ENCODE measurements at regions not wholly inside any gene's neighbourhood (a gene's known extent, or its start where the extent isn't known, plus 50 kb on each side); places are given as distances from the start of the nearest gene placed in this dataset.
"Not testable (repeated sequence)": the region's sequence is repeated elsewhere in the genome, so short reads cannot be mapped to it uniquely, and the experiment has no call there.

DNA sequence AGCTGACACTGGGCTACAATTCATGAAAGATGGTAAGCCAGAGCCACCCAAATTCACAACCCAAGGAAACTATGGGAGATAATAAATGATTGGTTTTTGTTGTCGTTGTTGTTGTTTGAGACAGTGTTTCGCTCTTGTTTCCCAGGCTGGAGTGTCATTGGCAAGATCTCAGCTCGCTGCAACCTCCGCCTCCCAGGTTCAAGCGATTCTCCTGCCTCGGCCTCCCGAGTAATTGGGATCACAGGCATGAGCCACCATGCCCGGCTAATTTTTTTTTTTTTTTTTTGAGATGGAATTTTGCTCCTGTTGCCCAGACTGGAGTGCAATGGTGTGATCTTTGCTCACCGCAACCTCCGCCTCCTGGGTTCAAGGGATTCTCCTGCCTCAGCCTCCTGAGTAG is 65.9 kb upstream of the METTL9 start:
- DNase-seq (ENCODE audit: low read depth, low spot score), result not testable (repeated sequence)

DNA sequence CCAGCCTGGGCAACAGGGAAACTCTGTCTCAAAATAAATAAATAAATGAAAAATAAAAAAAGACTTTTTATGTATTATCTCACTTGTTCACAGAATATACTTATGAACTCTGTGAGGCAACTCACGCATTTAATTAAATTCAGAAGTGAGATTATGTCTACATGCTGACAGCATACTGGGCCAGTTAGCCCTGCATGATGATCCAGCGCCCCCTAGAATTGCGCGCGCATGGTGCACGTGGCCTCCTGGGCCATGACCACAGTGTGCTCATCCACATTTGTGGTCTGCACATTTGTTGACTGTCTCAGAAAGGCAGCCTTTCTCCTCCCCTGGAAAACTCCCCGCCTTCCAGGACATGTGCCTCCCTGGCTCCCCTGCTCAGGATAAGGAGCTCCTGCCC is 64.8 kb upstream of the METTL9 start:
- DNase-seq (ENCODE audit: low read depth, low spot score), result not testable (repeated sequence)

DNA sequence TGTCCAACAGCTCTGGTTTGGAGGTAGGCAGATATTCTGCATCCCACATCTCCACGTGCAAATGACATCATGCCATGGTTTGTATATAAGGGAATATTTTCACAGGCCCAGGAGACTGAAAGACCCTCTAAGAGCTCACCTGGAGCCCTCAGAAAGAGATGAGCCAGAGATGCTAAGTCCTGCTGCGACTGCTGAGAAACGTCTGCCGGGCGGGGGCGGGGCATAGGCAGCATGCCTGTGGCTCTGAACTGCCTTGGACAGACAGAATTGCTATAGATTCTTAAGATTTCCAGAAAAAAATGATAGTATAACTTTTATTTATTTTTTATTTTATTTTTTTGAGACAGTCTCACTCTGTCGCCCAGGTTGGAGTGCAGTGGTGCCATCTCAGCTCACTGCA is 64.2 kb upstream of the METTL9 start:
- DNase-seq (ENCODE audit: low read depth, low spot score), result not testable (repeated sequence)

DNA sequence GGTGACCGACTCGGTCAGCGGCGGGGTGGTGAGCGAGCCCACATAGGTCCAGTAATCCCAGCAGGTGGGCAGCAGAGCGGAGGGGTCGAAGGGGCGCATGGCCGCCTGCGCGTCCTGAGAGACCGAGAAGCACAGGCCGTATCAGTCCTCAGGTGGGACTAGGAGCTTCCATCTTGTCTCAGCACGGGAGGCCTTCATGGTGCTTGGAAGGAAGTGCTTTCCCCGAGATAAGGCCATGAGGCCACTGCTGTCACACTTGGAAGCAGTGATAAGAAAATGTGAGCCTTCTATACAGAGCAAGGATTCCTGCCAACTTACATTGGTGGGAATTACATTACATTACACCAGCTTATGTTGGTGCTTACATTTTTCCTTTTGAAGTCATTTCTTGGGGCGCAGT is 62.6 kb upstream of the METTL9 start:
- DNase-seq (ENCODE audit: low read depth, low spot score), result not testable (repeated sequence)

DNA sequence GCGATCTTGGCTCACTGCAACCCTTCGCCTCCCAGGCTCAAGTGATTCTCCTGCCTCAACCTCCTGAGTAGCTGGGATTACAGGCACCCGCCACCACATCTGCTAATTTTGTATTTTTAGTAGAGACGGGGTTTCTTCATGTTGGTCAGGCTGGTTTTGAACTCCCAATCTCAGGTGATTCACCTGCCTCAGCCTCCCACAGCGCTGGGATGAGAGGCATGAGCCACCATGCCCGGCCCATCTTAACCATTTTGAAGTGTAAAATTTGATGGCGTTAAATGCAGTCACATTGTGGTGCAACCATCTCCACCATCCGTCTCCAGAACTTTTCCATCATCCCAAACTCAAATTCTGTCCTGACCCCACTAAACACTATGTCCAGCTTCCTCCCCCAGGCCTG is 61.8 kb upstream of the METTL9 start:
- not testable (repeated sequence) for DNase-seq (ENCODE audit: low read depth, low spot score)

DNA sequence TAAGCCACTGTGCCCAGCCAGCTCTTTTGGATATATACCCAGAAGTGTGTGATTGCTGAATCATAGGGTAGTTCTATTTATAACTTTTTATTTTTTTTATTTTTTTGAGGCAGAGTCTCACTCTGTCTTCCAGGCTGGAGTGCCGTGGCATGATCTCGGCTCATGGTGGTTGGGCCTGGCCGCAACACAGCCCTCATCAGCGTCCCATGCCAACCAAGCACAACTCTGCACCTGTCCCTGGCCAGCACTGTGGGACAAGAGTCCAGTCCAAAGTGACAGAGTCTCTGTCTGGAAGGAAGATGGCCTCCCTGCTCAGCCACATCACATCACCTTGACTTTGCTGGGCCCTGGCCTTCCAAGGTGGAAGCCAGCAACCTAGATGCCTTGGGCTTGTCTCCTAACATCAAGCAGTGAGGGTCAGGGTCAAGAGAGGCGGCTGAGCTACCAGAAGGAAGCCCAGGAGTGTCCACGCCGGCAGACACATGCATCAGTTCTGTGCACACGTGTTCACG is 60.2 kb upstream of the METTL9 start:
- not testable (repeated sequence) for DNase-seq (ENCODE audit: low read depth, low spot score)

DNA sequence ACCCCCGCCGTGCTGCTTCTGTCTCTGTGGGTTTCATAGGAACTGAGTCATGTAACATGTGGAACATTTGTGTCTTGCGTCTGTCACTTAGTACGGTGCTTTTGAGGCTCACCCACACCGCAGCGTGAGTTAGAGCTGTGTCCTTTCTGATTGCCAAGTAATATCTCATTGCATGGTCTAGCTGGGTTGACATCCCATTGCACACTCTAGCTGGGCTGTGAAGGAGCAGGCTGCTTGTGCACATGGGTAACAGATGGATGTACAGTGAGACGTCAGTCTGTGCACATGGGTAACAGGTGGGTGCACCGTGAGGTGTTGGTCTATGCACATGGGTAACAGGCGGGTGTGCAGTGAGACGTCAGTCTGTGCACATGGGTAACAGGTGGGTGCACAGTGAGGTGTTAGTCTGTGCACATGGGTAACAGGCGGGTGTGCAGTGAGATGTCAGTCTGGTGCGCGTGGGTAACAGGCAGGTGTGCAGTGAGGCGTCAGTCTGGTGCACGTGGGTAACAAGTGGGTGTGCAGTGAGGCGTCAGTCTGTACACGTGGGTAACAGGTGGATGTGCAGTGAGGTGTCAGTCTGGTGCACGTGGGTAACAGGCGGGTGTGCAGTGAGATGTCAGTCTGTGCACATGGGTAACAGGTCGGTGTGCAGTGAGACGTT is 58.5 kb upstream of the METTL9 start:
- not testable (repeated sequence) for DNase-seq (ENCODE audit: low read depth, low spot score)

DNA sequence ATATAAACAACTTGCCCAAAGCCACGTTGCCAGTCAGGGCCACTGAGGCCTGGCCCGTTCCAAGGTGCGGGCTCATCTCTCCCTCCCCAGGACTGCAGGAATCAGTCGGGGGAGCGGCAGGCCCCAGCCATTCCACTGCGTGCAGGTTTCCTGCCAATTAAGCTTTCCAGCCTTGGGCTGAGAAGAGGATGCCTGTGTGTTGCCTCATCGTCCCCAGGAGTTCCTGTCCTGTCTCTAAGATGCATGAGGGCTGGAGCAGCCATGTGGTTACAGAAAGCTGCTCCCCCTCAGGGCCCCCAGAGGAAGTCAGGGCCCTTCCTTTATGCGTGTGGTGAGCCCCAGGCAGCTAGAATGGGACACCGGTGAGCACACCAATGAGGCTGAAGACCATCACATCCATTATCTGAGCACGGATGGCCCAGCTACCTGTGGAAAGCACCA is 57.7 kb upstream of the METTL9 start:
- DNase-seq (ENCODE audit: low read depth, low spot score), result not testable (repeated sequence)

GRCh38 chr16:21542075-21542474 is 57.3 kb upstream of the METTL9 start:
- not testable (repeated sequence) for DNase-seq (ENCODE audit: low read depth, low spot score)

DNA sequence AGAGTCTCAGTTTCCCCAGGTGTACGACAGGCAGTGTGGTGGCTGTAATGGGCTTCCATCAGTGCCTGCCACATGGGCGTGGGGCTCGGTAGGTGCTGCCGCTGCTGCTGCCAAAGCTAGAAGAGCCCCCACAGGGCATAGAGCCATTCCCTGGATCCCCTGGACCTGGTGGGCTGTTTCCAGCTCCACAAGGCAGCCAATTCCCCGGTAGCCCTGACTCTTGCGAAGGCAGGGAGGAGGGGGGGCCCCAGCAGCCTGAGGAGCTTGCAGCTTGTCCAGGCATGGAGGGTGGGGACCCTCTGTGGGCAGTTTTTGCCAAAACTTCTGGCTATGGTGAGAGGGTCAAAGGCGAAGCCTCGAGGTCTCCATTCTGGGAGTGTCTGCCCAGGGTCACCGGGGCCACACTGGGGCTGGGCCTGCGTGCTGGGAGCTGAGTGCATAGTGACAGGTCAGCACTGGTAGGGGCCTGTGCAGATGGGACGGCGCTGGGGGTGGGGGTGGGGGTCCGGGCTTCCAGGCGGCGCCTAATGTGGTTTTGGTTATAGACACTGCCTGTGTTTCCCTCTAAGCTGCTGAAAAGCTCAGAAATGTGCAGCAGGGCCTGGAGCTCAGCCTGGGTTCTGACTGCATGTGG is 56.8 kb upstream of the METTL9 start:
- not testable (repeated sequence) for DNase-seq (ENCODE audit: low read depth, low spot score)

- not testable (repeated sequence) for DNase-seq (ENCODE audit: low read depth, low spot score)
Observed at GRCh38 chr16:21543151-21543836, 56.1 kb upstream of the METTL9 start.

GRCh38 chr16:21545664-21546326 is 53.6 kb upstream of the METTL9 start:
- not testable (repeated sequence) for DNase-seq (ENCODE audit: low read depth, low spot score)

- not testable (repeated sequence) for DNase-seq (ENCODE audit: low read depth, low spot score)
Observed at GRCh38 chr16:21549396-21549795, 50.0 kb upstream of the METTL9 start.

Data from iPS DF 19.7 (cell line).